Fibroblast of peridontal ligament (primary cell): ENCODE measurements at regions not wholly inside any gene's neighbourhood (a gene's known extent, or its start where the extent isn't known, plus 50 kb on each side); places are given as distances from the start of the nearest gene placed in this dataset.

ENCODE experiments used
- DNase-seq: peaks from one replicate; pipeline ENCODE4 v3.0.0-alpha.2; 2010; ENCODE audit errors: extremely low read depth

DNA sequence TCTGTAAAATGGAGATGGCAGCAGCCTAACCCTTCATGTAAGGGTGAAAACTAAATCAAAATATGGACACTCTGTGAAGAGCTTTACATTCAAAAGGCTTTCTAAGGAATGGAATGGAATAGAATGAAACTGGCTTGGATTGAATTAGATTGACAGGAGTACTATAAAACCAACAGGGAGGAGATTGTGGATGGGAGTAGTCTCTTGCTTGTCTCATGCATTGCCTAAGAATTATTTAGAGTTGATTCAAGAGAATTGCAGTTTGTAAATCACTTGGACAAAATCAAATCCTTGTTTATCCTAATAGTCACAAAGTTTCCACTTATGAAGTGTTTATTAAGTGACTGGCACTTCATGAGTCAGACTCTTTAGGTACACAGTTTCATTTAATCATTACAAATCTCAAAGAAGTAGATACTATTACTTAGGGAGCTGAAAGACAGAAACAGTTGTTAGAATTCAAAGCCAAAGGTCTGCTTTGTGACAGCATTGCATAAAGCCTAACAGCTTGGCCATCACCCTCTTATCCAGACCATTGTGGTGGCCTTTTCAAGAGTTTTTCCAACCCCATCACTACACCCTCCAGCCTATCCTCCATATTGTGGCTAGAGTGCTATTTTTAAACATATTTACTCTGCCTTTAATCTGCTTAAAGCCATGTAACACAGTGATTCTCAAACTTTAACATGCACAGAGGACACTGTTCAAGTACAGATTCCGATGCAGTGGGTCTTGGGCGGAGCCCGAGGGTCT, 91.9 kb upstream of the GHITM start:
- no peak for DNase-seq

DNA sequence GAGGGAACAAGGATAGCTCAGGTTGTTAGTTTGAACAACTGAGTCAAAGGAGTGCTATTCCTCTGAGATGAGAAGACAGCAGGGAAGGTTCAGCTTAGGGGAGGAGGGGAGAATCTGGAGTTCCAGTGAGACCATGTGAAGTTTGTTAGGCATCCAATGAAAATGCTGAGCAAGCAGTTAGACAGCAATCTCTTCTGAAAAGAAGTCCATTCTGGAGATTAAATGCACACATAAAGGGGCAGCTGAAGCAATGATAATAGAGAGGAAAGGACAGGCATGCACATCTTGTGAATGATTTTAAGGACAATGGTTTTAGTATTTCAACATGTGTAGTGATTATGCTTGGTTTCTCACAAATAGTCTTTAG, 89.7 kb upstream of the GHITM start:
- no peak for DNase-seq

DNA sequence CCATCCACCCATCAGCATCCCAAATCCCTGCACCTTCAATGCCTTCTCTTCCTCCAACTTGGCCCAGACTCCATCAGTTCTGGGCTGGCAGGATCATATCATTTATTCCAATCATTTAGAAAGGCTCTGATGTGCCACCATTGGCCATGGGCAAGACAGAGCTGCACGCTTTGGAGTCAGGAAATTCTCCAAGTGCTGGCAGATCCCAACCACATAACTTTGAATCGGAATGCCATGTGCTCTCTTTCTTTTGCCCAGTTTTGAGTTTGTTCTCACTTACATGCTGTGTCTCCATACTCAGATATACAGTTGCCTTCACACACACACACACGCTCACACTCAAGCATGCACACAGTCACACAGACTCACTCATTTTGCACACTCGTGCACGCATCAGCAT, 85.7 kb upstream of the GHITM start:
- DNase-seq: no peak

DNA sequence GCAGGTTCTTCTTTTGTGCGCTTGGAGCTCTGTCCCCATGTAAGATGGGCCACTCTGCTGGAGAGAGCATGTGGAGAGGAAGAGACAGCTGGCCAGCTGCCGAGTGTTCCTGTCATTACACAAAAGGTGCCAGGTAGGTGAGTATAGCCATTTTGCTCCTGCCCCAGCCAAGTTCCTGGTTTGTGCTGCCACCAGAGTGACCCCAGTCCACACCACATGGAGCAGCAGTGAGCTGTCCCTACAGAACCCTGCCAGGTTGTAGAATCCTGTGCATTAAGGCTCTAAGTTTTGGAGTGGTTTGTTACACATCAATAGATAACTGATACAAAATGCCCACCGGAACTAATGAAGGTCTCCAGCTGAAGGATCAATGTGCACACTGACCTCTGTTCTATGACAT, 84.6 kb upstream of the GHITM start:
- no peak for DNase-seq

DNA sequence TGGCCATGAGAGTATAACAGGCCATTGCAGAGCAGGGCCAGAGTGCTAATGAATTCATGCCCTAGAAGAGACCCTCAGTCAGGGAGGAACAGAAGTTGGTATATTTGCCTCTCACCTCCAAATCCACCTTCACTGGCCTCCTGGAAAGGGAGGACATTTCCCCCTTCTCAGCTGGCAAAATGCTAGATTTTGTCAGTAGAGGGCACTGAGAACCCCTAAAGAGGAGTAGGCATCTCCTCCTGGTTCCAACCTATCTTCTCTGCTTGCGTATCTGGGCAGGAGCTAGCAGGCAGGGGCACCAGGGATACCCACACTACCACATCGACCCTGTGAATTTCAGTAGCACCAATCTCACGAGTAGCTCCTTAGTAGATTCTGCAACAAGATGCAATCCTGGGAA, 79.8 kb upstream of the GHITM start:
- no peak for DNase-seq

DNA sequence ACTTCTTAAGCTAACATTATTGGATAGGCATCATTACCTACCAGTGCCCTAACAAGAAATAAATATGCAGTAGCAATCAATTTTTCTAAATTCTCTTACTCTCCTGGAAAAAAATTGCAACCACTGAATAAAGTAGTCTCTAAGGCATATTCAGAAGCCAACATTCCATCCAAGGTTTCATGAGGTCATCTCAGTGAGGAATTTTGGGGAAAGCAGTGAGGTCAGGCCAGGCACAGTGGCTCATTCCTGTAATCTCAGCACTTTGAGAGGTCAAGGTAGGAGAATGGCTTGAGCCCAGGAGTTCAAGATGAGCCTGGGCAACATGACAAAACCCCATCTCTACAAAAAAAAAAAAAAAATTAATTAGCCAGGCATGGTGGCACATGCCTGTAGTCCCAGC, 75.9 kb upstream of the GHITM start:
- DNase-seq: peak; percentile 1

DNA sequence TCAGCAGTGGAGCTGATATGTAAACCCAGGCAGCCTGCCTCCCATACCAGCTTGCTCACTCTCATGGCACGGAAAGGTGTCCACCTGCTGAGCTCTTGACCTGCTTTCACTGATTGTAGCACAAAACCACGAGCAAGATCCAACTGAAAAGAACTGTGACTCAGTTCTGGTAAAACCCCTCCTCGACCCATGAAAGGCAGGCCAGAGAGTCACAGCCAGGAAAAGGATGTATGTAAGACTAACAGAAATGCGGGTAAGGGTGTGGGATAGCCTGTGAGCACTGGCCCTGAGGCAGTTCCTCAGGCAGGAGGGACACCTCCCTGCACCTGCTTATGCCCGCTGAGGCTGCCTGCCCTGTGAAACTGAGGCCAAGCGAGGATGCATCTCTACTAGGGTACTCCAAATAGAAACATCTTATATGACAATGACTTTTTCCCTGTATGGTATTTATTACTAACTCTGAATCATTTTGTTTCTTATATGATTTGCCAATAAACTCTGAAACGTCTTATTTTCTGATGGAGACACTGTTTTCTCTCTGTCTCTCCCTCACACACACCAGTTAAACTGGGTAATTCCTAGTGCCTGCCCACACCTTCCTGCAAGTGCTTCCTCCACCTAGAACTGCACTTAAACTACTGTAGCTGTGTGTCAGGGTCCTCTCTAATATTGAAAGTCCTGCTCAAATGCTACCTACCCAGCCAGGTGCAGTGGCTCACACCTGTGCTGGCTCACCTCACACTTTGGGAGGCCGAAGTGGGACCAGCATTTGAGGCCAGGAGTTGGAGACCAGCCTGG, 73.3 kb upstream of the GHITM start:
- DNase-seq: no peak

DNA sequence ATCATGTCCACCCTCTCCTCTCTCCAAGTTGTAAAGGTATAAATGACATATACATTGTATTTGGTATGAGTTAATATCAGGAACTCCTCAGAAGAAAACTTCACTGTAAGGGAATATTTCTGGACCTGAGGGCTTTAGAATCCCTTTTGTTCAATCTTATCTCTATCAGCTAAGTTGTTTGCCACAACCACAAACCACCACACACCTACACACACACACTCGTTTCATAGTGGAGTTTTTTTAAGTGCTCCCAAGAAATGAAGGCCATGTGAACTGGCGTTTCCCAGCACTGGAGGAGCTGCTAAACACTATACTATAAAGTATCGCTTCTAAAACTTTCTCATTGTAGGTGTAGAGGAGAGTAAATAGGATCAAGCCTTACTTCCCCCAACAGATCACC, 64.8 kb upstream of the GHITM start:
- no peak for DNase-seq

DNA sequence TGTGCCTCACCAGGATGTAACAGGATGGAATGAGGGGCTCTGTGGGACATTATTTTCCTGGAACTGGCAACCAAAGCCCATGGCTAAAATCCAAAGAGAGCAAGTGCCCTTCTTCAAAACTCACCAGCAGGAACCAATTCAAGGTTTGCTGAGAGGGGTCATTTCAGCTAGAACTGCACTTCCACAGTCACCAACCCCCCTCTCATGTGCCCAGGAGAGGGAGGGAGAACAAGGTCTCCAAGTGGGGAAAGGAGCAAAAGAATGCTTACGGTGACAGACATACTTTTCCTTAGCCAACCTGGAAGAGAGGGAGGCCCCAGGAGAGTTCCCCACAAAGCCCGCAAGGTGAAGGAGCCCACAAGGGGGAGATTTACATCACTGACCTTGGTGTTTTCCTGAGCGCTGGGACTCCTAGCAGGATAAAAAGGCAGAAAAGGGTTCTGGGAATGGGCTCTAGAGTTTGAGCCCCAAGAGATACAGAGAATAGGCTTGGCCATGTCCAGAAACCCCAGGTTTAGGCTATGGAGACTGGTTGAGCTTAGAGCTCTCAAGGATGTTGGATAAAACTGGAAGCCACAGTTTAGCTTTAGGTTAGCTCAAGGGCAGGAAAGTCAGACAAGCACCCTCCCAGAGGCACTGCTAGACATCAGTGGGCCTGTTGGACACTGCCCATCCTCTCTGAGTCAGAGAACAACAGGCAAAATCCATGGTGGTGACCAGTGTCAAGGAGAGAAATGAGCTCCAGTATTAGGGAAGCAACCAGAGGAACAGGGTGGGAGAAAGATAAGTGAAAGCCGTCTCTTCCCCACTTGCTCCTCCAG, 63.9 kb upstream of the GHITM start:
- no peak for DNase-seq

DNA sequence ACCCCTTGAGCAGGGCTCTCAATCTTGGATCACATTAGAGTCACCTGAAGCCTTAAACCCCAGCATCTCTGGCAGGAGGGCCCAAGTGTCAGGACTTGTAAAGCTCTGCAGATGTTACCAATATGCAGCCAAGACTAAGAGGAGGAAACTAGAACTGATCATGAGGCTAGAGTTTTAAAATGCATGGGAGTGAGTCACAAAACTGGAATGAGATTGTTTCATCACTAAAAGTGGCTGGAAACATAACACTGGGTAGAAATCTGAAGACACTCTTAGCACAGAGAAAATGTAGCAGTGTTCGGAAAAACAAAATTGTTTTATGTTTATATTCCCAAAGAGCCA, 63.3 kb upstream of the GHITM start:
- DNase-seq: peak; percentile 92

DNA sequence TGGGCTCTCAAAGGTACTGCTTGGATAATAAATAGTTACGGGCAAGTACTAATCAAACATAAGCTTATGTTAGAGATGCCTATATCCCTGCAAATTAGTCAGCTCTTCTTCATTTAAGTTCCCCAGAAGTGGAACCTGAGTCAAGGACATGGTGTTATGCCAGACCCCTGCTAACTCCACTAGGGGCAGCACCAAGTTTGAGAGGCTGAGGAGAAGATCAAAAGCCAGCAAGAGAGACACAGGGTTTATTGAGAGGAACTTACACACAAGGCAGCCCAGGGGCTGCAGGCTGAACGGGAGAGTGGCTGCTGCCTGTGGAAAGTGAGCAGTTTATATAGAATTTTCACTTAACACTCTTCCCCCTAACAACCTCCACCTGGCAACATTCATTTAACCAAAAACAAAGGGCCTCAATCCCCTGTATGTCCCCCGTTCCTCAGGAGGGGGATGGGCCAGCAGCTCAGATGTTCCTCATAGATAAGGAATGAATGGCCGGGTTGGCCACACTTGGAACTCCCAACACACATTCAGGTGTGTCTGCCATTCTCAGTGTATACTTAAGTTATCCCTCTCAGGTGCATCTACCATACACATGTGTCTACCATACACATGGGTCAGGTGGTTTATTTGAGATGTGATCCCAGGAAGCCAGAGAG, 62.6 kb upstream of the GHITM start:
- peak; percentile 60 for DNase-seq

DNA sequence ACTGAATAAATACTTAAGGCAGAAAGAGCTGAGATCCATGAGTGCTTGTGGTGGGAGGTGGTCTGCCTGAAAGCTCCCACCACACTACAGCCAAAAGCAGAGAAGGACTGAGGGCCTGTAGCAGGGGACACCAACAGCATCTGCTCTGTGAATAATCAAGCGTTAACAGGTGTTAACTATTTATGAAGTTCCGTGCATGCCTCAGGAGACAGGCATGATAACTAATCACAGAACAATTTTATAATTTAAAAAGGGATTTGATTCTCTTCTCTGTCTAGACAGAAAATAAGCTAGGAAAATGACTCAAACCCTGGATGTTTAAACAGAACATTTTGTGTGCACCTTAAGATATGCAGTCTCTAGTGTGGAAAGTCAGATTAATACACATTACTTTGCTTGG, 61.5 kb upstream of the GHITM start:
- no peak for DNase-seq

DNA sequence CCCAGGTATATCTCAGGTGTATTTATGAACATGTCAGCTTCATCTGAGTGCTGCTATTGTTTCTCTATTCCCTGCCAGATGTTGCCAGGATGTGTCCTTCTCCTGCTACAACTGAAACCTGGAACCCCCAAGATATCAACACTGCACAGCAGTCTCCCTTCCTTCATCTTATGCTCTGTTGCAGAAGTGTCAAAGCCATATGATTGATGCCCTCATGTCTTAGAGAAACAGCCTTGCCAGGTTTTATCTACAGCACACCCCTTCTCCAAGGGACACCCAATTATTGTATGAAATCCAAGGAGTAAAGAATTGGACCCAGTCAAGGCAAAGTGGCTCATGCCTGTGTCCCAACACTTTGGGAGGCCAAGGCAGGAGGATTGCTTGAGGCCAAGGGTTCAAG, 60.5 kb upstream of the GHITM start:
- DNase-seq: no peak

DNA sequence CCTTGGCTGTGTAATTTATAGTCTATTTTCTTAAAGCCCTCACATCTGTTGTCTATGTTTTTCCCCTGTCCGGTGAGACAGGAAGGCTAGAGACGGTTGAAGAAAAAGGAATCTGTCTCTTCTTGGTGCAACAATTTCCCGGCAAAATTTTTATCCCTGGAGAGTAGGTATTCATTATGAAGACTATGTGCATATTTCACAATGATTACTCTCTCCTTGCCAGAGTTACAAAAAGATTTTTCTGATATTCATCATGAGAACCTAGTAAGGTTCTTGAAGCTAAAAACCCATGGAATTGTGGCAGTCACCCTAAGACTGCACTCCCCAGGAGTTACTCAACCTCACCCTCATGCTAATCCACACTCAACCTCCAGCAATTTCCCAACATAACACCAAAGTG, 55.0 kb upstream of the GHITM start:
- no peak for DNase-seq

DNA sequence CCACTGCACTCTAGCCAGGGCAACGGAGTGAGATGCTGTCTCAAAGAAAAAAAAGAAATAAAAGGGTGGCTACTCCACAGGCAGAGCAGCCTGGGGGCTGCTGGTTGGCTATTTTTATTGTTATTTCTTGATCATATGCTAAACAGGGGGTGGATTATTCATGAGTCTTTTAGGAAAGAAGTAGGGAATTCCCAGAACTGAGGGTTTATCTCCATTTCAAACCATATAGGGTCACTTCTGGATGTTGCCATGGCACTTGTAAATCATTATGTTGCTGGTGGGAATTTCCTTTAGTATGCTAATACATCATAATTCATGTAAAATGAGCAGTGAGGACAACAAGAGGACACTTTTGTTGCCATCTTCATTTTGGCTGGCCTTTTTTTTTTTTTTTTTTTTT, 52.1 kb upstream of the GHITM start:
- DNase-seq: no peak

DNA sequence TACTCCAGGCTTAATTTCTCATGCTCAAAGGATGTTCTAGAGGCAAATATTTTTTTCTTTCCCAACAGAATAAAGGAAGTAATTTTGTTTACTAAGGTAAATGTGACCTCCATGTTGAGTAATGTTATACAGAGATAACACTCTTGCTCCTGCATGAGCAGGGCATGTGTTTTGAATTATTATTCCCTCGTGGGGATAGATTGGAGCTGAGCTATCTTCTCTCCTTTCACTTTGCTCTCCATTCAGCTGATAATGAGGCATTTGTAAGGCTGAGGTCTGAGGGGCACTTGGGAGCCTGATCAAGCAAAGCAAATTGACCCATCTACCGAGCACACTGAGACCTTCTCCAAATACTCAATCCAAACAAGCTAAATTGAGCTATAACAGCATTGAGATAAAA, 50.7 kb upstream of the GHITM start:
- DNase-seq: no peak

DNA sequence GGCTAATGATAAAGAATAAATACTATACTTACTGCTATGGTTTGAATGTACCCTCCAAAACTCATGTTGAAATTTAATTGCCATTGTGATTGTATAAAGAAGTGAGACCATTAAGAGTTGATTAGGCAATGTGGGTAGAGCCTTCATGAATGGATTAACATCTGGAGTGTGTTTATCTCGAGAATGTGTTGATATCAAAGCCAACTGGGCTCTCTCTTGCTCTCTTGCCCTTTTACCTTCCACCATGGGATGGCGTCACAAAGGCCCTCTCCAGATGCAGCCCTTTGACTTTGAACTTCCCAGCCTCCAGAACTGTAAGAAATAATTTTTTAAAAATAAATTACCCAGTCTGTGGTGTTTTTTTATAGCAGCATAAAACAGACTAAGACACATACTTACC, 50.1 kb upstream of the GHITM start:
- DNase-seq: no peak
